B cell (primary cell): ENCODE measurements at regions not wholly inside any gene's neighbourhood (a gene's known extent, or its start where the extent isn't known, plus 50 kb on each side); places are given as distances from the start of the nearest gene placed in this dataset.

Experiments
- ATAC-seq: fragments of 200-7000 bp; cut with Tn5 transposase; one replicate; pipeline ENCODE4 v1.10.0; 2021; ENCODE audit warnings: low read depth, mild to moderate bottlenecking, moderate number of reproducible peaks, moderate library complexity
- CTCF ChIA-PET: fragments of 350-600 bp; sonication (Branson Sonifier 250); formaldehyde crosslinking; loops from one replicate; lab custom pipeline; 2021; ENCODE audit warnings: antibody characterized with exemption, inconsistent platforms; lab: Charles Lee
- POLR2A ChIA-PET: fragments of 350-600 bp; sonication (Branson Sonifier 250); formaldehyde crosslinking; loops from one replicate; lab custom pipeline; 2021; ENCODE audit warnings: antibody characterized with exemption; lab: Charles Lee
- DNase-seq: peaks from one replicate; pipeline ENCODE4 v3.0.0; 2013
- H2AFZ ChIP-seq: 2 replicates; pipeline ENCODE4 v1.6.1; 2012; ENCODE audit warnings: mild to moderate bottlenecking, low read depth, low read length; ENCODE audit not compliant: insufficient read depth, poor library complexity, severe bottlenecking
- H3K27ac ChIP-seq, 2 donors: 1 replicate in 1 of 2; 2 replicates in 1 of 2; pipeline ENCODE4 v1.5.1; 2012 to 2013; ENCODE audit warnings: low read length in 2 of 2, mild to moderate bottlenecking in 2 of 2, moderate library complexity in 1 of 2
- H3K27me3 ChIP-seq, 4 experiments: fragments of 200-600 bp in 1 of 4; sonication (generic) in 1 of 4; replicated peaks in 1 of 4; 1 replicate in 2 of 4; 2 replicates in 2 of 4; pipeline versions ENCODE4 v1.6.1 to v1.7.0; 2013 to 2016; ENCODE audit warnings: low read length in 3 of 4, mild to moderate bottlenecking in 2 of 4, mixed read lengths in 1 of 4, moderate library complexity in 1 of 4; ENCODE audit not compliant: insufficient read depth in 4 of 4, control insufficient read depth in 3 of 4; ENCODE audit errors: control extremely low read depth in 1 of 4
- H3K36me3 ChIP-seq, 2 experiments: replicated peaks in 1 of 2; 1 replicate in 1 of 2; 2 replicates in 1 of 2; pipeline versions ENCODE4 v1.6.1 to v1.7.1; 2013; ENCODE audit warnings: low read length in 1 of 2; ENCODE audit not compliant: insufficient read depth in 2 of 2, control insufficient read depth in 1 of 2; ENCODE audit errors: control extremely low read depth in 1 of 2, extremely low read depth in 1 of 2
- H3K4me1 ChIP-seq, 2 donors: fragments of 200-600 bp in 1 of 2; sonication (generic) in 1 of 2; 1 replicate in 1 of 2; 2 replicates in 1 of 2; pipeline versions ENCODE4 v1.5.1 to v1.6.1; 2013 to 2017; ENCODE audit warnings: low read length in 2 of 2; ENCODE audit not compliant: control insufficient read depth in 2 of 2, insufficient read depth in 2 of 2
- H3K4me2 ChIP-seq: replicated peaks from 2 replicates; pipeline ENCODE3; 2012; ENCODE audit warnings: mild to moderate bottlenecking, low read depth, low read length; ENCODE audit not compliant: poor library complexity, severe bottlenecking
- H3K4me3 ChIP-seq, 5 experiments: fragments of 200-600 bp in 1 of 5; sonication (generic) in 1 of 5; 1 replicate in 3 of 5; 2 replicates in 2 of 5; pipeline versions ENCODE4 v1.5.1 to v1.7.0; 2011 to 2016; ENCODE audit warnings: low read length in 4 of 5, mild to moderate bottlenecking in 4 of 5, low read depth in 2 of 5, control low read depth in 1 of 5, moderate library complexity in 1 of 5; ENCODE audit not compliant: insufficient read depth in 1 of 5; ENCODE audit errors: control extremely low read depth in 1 of 5, extremely low read depth in 1 of 5
- H3K79me2 ChIP-seq: fragments of 200-600 bp; sonication (generic); one replicate; pipeline ENCODE4 v1.6.0; 2016; ENCODE audit warnings: low read length; ENCODE audit not compliant: control insufficient read depth, insufficient read depth
- H3K9ac ChIP-seq: fragments of 200-600 bp; sonication (generic); 2 replicates; pipeline ENCODE4 v1.6.1; 2017; ENCODE audit warnings: mild to moderate bottlenecking, low read length, moderate library complexity
- H3K9me3 ChIP-seq, 3 donors: one replicate each; pipeline versions ENCODE4 v1.6.1 to v1.7.1; 2013; ENCODE audit warnings: low read length in 2 of 3; ENCODE audit not compliant: control insufficient read depth in 2 of 3, insufficient read depth in 1 of 3; ENCODE audit errors: control extremely low read depth in 1 of 3
- H4K20me1 ChIP-seq: 2 replicates; pipeline ENCODE4 v1.6.0; 2012; ENCODE audit warnings: mild to moderate bottlenecking, low read length; ENCODE audit not compliant: insufficient read depth, control insufficient read depth, poor library complexity, severe bottlenecking
- H3K27ac Mint-ChIP-seq: one replicate; pipeline ENCODE4 v1.8.0; 2021; ENCODE audit warnings: mixed read lengths
- H3K27me3 Mint-ChIP-seq: one replicate; pipeline ENCODE4 v1.8.0; 2021; ENCODE audit warnings: mixed read lengths
- H3K4me1 Mint-ChIP-seq: one replicate; pipeline ENCODE4 v1.8.0; 2021; ENCODE audit warnings: mixed read lengths
- H3K4me3 Mint-ChIP-seq: one replicate; pipeline ENCODE4 v1.8.0; 2021; ENCODE audit warnings: mixed read lengths
- H3K9me3 Mint-ChIP-seq: one replicate; pipeline ENCODE4 v1.8.0; 2022; ENCODE audit warnings: mixed read lengths; ENCODE audit not compliant: insufficient read depth
- CTCF ChIP-seq: fragments of 200-600 bp; IDR thresholded peaks from one replicate; pipeline ENCODE4 v1.8.0; 2022; ENCODE audit warnings: antibody characterized with exemption, mild to moderate bottlenecking
- EZH2 ChIP-seq: IDR thresholded peaks from 2 replicates; pipeline ENCODE4 v1.6.1; 2012; ENCODE audit warnings: borderline replicate concordance, low read depth, mild to moderate bottlenecking, moderate library complexity, low read length; ENCODE audit not compliant: insufficient read depth, poor library complexity, severe bottlenecking
- WGBS: methylation state at CpG from one replicate; pipeline ENCODE4 v1.1.5; 2013; ENCODE audit warnings: missing lambda C conversion rate; ENCODE audit not compliant: insufficient coverage; 5-methylcytosine and 5-hydroxymethylcytosine counted together
- intact Hi-C: fragments of 100-400 bp; cut with micrococcal nuclease; formaldehyde crosslinking; loops from one replicate; pipeline ENCODE4 v1.10.0; 2022

- H2AFZ ChIP-seq, result no peak overlapping the region
- H3K27me3 ChIP-seq, result peaks cover 0 to 8% (median 0%) of the 10 kb centered on the region in 4 experiments
- H4K20me1 ChIP-seq, result no peaks in the 10 kb centered on the region
- TF ChIP-seq EZH2 (no peak), CTCF (no peak)
- no peak for DNase-seq
- intact Hi-C loops, result no loop called here
- H3K27ac ChIP-seq, result no peak overlapping the region
- Mint-ChIP-seq H3K27me3 (peaks cover 21% of the 10 kb centered on the region), H3K27ac (no peak overlapping the region), H3K9me3 (peaks cover 20% of the 10 kb centered on the region), H3K4me3 (no peak overlapping the region), H3K4me1 (no peaks in the 10 kb centered on the region)
- no peaks in the 10 kb centered on the region for H3K36me3 ChIP-seq
- no peak overlapping the region for H3K9ac ChIP-seq
- H3K79me2 ChIP-seq, result no peaks in the 10 kb centered on the region
- no peak overlapping the region for H3K4me3 ChIP-seq
- 40% methylated on average over 1 of the region's 1 CpG for WGBS
- no peaks in the 10 kb centered on the region for H3K4me1 ChIP-seq
- ATAC-seq, result no peak
- CTCF ChIA-PET, result no interaction called here
- H3K9me3 ChIP-seq, result peaks cover 0 to 6% (median 1%) of the 10 kb centered on the region in 3 donors
- POLR2A ChIA-PET, result no interaction called here
- no peak overlapping the region for H3K4me2 ChIP-seq
Measured at GRCh38 chr3:101061312-101061711, 68.1 kb upstream of the ABI3BP start.

GRCh38 chr3:101050866-101051265 is 57.6 kb upstream of the ABI3BP start:
- H3K4me2 ChIP-seq, result no peak overlapping the region
- H4K20me1 ChIP-seq, result no peaks in the 10 kb centered on the region
- H3K4me1 Mint-ChIP-seq, result no peaks in the 10 kb centered on the region
- no peak overlapping the region for H3K4me3 Mint-ChIP-seq
- no peak for ATAC-seq
- CTCF ChIA-PET, result interaction anchor here (1.0 kb wide), 1 partner anchor 22 kb away, joined by 3 read pairs; no protein-coding TSS in a partner anchor
- TF ChIP-seq EZH2 (no peak), CTCF (no peak)
- WGBS, result 100% methylated on average over 1 of the region's 4 CpGs
- no peak overlapping the region for H3K27ac ChIP-seq
- H2AFZ ChIP-seq, result no peak overlapping the region
- H3K36me3 ChIP-seq, result no peaks in the 10 kb centered on the region
- H3K27me3 ChIP-seq, result no peaks in the 10 kb centered on the region
- H3K9ac ChIP-seq, result no peak overlapping the region
- H3K9me3 Mint-ChIP-seq, result peaks cover 2% of the 10 kb centered on the region
- DNase-seq, result no peak
- no peaks in the 10 kb centered on the region for H3K27me3 Mint-ChIP-seq
- POLR2A ChIA-PET, result no interaction called here
- H3K9me3 ChIP-seq, result peaks cover 0 to 7% (median 1%) of the 10 kb centered on the region in 3 donors
- H3K79me2 ChIP-seq, result no peaks in the 10 kb centered on the region
- no peak overlapping the region for H3K4me3 ChIP-seq
- no peak overlapping the region for H3K27ac Mint-ChIP-seq
- intact Hi-C loops, result no loop called here
- no peaks in the 10 kb centered on the region for H3K4me1 ChIP-seq
